GM21360 (cell line): ENCODE measurements at regions not wholly inside any gene's neighbourhood (a gene's known extent, or its start where the extent isn't known, plus 50 kb on each side); places are given as distances from the start of the nearest gene placed in this dataset.

Source experiments
- ATAC-seq: cut with Tn5 transposase; IDR thresholded peaks from one replicate; pipeline ENCODE4 v1.9.1; 2021; ENCODE audit warnings: mild to moderate bottlenecking, moderate library complexity; ENCODE audit not compliant: unreplicated experiment

DNA sequence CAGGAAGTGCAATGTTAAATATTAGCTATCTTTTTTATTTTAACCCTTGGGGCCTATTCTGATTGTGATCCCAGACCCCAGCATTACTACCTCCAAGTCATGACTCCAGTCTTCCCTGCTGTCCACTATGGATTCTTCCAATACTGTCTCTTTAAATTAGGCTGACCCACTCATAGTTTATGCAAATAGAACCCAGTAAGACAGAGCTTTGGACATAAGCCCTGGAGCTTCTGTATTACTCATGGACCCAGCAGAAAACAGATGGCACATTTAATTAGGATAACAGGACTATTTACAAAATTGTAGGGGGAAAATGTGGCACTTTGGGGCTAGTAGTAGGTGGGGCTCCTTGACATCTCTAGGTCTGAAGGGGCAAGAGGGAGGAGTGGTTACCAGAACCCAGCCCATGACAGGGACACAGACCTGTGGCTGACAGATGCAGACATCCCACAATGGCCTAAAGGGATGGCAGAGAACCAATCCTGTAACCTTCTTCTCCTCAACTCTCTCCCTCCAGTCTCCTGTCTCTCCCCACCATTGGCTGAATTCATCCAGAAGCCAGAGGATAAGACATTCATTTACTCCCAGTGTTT, 233.5 kb downstream of the OMA1 start:
- no peak for ATAC-seq

DNA sequence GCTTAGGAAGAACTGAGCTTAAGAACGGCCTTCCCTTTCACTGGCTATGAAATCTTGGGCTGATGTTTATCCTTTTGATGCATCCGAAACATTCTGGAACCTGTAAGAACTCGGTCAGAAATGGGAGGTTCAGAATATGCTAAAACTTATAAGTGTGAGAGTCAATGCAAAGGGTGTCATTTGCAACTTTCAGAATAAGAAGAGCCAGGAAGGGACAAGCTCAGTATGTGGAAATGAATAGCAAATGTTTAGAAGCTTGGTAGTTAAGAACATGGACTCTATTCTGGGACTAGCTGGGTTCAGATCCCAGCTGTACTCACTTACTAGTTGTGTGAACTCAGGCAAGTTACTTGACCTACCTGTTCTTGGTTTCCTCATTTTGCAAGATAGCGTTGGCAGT, 234.1 kb downstream of the OMA1 start:
- ATAC-seq, result no peak

DNA sequence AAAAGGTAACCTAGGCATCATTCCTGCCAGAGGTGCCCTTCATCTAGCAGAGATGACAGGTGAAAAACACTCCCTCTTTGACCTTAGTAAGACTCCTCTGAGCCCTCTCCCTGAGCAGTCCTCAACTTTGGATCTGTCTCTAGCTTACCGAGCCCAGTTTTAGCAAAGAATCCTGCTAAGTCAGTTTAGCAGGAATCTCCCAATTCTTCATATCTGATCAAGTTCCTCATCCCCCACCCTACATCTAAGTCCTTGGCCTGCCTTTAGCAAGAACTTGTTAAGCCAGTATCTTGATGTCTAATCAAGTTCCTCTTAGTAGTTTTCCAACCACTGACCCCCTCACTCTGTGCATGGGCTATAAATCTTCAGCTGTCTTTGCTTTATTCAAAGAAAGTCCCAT, 235.6 kb downstream of the OMA1 start:
- ATAC-seq, result no peak

DNA sequence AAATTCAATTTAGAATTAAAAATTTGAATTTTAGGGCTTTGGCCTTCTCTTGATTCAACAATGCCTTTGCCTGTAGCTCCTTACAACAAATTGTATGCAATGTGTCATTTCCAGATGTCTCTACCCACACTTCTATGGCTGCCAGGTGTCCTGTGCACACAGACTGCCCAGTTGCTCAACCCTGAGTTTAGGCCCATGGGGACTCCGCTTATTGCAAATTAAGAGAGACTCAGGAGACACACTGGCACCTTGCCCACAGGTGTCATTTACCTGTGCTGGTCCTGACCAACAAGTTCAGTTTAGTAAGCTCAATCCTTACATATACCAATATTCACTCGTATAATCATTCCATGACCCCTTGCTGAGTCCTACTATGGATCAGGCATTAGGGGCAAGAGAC, 236.1 kb downstream of the OMA1 start:
- no peak for ATAC-seq

DNA sequence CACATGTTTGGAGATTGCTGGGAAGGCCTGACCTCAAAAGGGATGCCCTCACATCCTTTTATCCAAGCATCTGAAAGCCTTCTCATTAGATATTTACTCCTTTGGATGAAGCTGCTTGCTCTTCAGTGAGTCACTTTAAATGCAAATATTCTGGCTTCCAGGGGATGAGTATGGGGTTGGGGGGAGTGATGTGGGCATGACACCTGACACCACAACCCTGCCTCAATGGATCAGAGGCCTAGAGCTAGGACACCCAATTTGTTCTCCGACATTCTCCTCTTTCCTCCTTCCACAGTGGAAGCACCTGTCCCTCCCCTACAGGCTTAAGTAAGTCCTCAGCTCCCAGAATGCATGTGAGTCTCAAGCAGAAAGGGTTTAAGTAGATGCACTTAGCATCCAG, 238.3 kb downstream of the OMA1 start:
- ATAC-seq, result no peak

DNA sequence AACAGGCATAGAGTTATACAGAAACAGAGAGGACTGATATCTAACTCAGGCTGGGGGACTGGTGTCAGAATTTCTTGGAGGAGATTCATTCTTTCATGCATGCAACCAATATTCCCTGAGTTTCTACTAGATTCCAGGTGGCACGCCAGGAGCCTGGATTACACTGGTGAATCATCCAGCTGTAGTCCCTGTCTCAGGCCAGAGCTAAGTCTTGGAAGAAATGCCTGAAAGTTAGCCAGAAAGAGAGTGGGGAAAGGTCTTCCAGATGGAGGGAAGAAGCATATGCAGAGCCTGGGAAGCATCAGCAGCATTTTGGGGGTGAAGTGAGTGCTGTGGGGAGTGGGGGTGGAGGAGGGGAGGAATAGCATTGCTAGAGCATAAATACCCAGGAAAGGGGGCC, 239.1 kb downstream of the OMA1 start:
- ATAC-seq, result no peak

DNA sequence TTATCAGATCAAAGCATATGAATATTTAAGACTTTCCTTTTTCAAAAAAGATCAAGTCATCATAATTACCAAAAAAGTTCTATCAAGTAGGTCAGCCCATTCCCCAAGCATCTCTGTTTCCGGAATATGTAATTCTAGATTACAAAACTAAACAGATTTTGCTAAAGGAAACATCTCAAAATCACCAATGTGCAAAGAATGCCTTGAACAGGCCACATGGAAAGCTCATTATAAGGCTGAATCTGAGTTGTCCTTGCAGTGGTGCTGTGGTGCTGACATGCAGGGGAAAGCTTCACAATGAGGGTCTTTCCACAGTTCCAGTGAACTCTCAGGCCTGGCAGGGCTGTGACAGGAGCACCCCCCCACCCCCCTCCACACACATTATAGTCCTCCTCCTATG, 240.9 kb downstream of the OMA1 start:
- ATAC-seq, result no peak

DNA sequence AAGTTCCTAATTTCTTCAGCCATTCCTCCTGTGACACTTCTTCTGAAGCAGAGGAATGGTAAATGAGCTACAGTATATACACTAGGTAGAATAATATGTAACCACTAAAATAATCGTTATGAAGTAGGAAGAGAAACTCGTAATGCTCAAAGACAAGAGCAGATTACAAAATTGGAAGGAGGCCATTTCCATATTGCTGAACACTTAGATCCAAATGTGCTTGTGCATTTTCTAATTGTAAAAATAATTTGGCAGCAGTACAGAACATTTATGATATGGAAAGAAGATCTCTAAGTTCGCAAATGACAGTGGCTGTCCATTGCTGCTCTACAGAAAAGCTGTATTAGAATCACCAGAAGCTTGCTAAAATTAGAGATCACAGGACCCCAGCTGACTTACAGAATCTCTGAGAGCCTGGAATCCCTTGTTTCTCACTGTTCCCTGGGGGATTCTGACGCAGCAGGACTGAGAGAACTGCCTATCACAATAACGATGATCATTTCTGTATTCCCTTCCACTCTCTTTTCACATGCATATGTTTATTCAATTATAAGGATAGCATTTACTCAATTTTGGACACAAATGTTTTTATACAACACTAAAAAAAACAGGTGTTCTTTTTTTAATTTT, 242.1 kb downstream of the OMA1 start:
- no peak for ATAC-seq

DNA sequence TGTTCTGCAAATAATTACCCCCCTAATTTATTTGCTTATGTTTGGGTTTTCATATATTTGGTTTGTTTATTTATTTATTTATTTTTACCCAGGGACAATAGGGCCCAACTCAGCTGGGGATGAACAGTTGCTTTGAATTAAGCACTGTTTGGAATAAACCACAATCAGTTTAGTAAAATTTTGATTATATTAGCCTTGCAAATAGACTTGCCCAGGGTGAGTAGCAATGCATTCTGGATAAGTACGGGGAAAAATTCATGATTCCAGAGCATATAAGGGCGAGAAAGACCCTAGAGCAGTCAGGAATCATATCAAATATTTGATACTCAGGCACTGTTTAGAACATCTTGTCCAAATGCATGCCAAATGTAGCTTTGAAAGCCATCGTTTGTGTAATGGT, 242.7 kb downstream of the OMA1 start:
- ATAC-seq, result no peak

DNA sequence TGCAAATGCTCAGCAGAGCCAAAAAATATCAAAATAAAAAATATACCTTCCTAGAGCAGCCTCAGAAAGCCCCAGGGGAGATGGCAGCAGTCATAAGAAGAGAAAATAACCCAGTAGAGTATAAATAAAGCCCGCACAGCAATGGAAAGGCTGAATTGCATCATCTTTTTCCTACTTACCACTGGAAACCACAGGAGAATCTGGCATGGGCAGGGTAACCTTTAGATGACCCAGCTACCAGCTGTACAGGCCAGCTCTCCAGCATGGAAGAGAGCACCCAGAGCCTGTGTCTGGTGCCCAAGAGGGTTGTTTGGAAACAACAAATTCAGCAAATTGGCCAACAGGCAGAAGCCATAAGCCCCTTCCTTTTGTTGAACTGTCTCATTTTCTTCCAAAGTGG, 253.1 kb downstream of the OMA1 start:
- no peak for ATAC-seq

DNA sequence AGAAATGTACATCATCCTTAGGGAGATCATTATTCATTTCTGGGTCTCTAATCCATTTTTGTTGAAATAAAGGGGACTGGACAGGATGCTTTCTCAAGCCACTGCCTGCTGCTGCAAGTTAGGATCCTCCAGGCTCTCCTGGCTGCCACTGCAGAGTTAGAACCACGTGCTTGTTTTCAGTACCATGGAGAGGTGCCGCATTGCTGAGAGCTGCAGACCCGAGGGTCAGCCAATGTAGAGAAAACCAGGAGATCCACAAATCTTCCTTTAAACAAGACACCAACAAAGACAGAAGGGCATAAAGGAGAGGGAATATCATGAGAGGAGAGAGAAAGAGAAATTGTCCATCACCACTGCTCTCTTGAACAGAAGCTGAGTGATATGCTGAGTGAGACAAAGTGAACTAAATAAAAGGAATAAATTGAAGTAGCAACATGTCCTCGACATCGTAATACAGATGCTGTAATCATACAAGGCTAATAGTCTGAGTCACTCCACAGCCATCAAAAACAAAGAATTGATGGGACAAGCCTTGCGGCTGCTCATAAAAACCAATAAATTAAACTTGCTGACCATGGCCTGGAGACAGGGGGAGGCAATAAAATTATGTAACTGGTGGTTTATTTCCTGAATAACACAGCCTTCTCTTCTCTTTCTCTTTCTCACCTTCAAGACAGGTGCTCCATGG, 255.7 kb downstream of the OMA1 start:
- no peak for ATAC-seq

DNA sequence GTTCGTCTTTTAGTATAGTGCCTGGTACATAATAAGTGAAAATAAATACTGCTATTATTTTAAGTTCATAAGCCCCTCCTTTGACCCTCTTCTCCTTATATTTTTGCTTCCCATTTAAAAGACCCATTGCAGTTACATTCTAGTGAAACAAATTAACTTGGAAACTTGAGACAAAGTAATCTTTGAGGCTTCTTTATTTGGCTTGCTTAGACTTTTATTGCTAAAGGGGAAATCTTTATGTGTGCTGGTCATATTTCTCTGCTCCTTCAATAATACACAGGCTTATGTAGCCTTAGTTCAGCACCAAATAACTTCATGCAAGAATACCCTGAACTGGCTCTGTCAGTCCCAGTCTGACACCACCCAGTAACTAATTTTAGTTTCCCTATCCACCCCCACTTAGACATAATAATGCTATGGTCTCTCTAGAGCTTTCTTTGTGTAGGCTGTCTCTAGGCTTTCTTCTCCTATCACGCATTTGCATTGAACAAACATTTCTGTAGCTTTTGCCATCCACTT, 257.8 kb downstream of the OMA1 start:
- no peak for ATAC-seq

DNA sequence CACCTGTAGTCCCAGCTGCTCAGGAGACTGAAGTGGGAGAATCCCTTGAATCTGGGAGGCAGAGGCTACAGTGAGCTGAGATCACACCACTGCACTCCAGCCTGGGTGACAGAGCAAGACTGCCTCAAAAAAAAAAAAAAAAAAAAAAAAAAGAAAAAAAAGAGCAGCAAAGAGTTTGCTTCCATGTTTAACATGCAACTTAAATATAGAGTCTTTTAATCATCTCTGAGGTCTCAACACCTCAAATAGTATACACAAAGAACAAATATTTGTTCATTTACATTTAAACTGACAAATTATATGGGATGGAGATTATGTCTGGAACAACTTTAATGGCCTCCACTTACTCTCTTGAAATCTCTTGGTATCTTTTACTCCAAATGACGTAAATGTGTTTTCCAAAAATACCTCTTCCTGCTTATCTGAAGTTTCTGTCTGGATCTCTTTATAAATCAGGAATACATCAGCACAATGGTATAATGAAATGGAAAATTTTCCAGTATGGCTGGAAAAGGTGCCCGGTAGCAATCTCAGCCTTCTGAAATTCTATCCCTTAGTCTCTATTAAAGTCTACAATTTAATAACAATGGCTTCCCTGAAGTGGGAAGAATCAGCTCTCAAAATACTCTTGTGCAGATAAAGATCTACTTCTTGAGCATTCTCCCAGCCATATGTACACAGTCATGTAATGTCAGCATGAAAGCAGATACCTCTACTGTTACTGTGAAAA, 258.5 kb downstream of the OMA1 start:
- no peak for ATAC-seq

DNA sequence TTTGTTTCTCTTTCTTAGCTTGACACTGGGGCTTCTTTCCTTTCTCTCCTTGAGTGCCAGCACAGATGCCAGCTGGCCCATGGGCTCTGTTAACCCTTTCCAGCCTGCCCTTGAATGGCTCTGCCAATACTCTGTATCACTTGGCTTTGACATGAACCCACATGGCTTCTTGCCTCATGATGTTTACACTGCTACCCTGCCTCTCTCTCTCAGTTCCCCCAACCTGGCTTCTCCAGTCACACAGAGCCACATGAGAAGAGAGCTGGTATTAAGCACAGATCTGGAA, 262.4 kb downstream of the OMA1 start:
- no peak for ATAC-seq

DNA sequence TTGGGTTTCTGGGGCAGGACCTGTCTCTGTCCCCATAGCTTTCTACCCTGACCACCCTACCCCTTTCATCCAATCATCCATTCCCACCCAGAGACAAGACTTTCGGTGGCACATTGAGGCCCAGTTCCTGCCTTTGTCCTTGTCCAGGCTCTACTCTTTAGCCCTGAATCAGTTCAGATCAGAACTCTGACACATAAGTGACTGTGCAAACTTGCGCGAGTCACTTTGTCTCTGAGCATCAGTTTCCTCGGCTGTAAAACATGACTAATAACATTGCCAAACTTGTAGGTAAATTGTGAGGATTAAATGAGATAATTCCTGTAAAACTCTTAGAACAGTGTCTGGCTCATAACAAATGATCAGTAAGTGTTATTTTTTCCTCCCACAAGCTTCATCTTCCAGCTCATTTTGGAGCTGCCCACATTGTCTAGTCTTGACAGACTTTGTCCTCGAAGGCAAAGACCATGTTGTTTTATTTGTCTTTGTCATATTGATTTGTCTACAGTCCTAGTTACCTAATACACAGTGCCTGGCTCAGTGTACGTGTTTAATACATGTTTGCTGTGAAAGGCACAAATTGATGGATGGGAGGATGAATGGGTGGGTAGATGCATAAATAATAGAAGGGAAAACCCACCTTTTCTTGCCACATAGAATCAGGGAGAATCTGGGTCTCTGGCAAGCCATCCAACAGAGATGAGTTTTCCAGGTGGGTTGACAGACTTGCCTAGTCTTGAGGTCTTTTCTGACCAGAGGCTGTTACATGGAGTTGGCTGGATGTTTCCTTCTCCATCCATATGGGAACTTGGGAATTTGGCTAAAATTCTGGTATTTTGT, 262.9 kb downstream of the OMA1 start:
- no peak for ATAC-seq

DNA sequence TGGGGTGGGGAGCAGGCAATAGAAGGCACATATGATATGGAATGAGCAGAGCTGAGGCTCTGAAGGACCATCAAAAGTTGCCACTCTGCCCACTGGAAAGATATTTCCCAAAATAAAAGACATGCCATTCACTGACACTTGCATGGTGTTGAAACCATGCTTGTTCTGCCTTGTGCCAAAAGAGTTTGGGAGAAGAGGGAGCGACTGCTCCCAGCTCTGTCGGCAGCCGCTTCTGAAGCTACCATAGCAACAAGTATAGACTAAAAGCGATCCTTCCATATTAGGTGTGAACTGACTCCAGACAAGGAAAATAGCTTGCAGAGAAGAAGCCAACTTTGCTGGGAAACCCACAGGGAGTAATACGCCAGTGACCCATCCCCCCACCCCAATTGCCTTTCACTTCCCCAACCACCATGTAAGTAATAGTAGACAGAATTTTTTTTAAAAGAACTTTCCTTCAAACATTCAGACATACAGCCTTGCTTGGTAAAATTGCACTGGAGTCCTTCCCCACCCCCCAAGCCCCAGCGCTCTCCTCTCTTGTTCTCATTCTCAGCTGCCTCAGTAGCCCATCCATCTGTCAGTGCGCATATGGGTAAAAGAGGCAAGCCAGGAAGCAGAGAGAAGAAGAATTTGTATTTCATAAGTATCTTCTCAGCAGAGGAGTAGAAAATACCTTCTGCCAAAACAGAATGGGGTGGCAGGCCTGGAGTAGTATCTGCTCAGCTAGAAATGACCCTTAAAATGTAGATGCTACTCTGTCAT, 263.7 kb downstream of the OMA1 start:
- ATAC-seq, result no peak

DNA sequence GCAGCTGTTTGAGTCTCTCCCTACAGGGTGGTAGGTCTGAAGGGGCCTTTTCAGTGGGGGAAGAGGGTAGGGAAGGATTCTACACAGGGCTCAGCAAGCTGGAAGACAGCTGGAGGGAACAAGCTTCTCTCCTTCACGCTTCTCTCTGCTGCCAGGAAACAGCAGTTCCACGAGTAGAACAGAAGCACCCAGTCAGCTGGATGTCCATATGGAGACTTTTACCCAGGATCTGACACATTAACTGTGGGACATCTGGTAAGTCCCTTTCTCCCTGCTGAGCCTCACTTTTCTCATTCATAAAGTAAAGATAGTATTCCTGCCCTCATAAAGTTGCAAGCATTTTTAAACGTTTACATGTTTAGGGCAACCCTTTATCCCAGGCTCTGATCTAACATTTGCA, 280.3 kb downstream of the OMA1 start:
- ATAC-seq, result no peak

DNA sequence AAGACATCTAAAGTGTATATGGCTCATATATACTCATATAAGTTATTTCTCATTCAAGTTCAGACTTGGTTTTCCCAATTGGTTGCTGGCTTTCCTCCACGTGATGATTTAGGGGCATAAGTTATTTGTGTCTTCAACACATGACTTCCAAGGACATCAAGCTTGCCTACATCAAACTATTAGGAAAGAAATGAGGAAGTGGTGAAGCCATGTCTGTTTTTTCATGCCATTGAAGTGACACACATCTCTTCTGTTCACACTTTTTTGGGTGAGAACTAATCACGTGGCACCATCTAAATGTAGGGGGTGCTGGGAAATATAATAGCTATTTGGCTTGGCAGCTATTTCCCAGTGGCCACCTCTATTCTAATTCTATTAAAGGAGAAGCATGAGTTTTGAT, 282.1 kb downstream of the OMA1 start:
- ATAC-seq, result no peak

DNA sequence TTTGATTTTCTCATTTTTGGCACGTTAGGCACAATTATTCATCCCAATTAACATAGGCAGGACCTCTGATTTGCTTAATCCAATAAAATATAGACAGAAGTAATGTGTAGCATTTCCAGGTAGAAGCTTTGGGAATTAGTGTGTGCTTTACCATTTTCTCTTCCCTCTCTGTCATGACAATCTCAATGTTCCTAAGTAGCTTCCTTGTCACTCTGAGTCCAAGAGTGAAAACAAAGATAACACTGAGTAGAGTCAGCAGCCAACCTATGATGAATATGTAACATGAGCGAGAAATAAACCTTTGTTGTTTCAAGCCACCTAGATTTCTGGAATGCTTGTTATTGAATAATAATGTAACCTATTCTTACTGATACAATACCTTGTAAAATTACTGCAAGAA, 283.8 kb downstream of the OMA1 start:
- ATAC-seq, result no peak

DNA sequence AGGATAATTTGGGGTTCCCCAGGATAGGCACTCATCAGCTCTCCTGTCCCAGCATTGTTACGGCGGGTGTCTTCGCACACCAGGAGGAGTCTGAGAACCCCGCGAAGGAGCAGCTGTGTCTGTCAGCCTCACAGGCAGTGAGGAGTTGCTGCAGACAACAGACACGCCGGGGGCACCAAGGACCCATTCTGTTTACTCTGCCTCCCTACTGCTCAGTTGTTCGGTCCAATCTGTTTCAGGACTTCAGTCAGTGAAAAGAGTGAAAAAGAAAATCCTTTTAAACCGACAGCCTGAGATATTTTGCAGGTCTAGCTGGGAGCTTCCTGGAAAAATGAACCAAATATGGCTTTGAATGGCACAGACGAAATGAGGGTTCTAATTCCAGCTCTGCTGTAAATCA, 288.4 kb downstream of the OMA1 start:
- ATAC-seq, result no peak
